CD1c-positive myeloid dendritic cell (primary cell): ENCODE measurements at regions not wholly inside any gene's neighbourhood (a gene's known extent, or its start where the extent isn't known, plus 50 kb on each side); places are given as distances from the start of the nearest gene placed in this dataset.
"Not testable (repeated sequence)": the region's sequence is repeated elsewhere in the genome, so short reads cannot be mapped to it uniquely, and the experiment has no call there.

ENCODE experiments used
- DNase-seq: peaks from one replicate; pipeline ENCODE4 v3.0.0-alpha.2; 2016; ENCODE audit errors: extremely low spot score

GRCh38 chr5:19229179-19229835, 758.7 kb downstream of the CDH18 start:
- DNase-seq = no peak

- DNase-seq = no peak
Observed at GRCh38 chr5:19233573-19233972, 754.4 kb downstream of the CDH18 start.

- DNase-seq = no peak
Observed at GRCh38 chr5:19235101-19235584, 752.9 kb downstream of the CDH18 start.

GRCh38 chr5:19240170-19240569, 747.8 kb downstream of the CDH18 start:
- no peak for DNase-seq

GRCh38 chr5:19241690-19242089, 746.3 kb downstream of the CDH18 start:
- no peak for DNase-seq

- not testable (repeated sequence) for DNase-seq
Observed at GRCh38 chr5:19246191-19246590, 741.8 kb downstream of the CDH18 start.

GRCh38 chr5:19247302-19247701, 740.7 kb downstream of the CDH18 start:
- no peak for DNase-seq

- DNase-seq = no peak
Observed at GRCh38 chr5:19256036-19256435, 732.0 kb downstream of the CDH18 start.

GRCh38 chr5:19258686-19259085, 729.3 kb downstream of the CDH18 start:
- DNase-seq = no peak

- no peak for DNase-seq
Observed at GRCh38 chr5:19261879-19262278, 726.1 kb downstream of the CDH18 start.

GRCh38 chr5:19264821-19265220, 723.2 kb downstream of the CDH18 start:
- no peak for DNase-seq

- no peak for DNase-seq
Observed at GRCh38 chr5:19266791-19267190, 721.2 kb downstream of the CDH18 start.

- DNase-seq = no peak
Observed at GRCh38 chr5:19270153-19270552, 717.8 kb downstream of the CDH18 start.

GRCh38 chr5:19274578-19274977, 713.4 kb downstream of the CDH18 start:
- no peak for DNase-seq

- DNase-seq = no peak
Observed at GRCh38 chr5:19285286-19285685, 702.7 kb downstream of the CDH18 start.

- not testable (repeated sequence) for DNase-seq
Observed at GRCh38 chr5:19287548-19288277, 700.3 kb downstream of the CDH18 start.

- not testable (repeated sequence) for DNase-seq
Observed at GRCh38 chr5:19288311-19288710, 699.7 kb downstream of the CDH18 start.

GRCh38 chr5:19297934-19298333, 690.1 kb downstream of the CDH18 start:
- DNase-seq = no peak

- no peak for DNase-seq
Observed at GRCh38 chr5:19301271-19301670, 686.7 kb downstream of the CDH18 start.

- DNase-seq = no peak
Observed at GRCh38 chr5:19314840-19315239, 673.2 kb downstream of the CDH18 start.

- no peak for DNase-seq
Observed at GRCh38 chr5:19319252-19319651, 668.7 kb downstream of the CDH18 start.

GRCh38 chr5:19322716-19323485, 665.1 kb downstream of the CDH18 start:
- no peak for DNase-seq

GRCh38 chr5:19334278-19334677, 653.7 kb downstream of the CDH18 start:
- no peak for DNase-seq
